H1 (cell line): ENCODE measurements at regions not wholly inside any gene's neighbourhood (a gene's known extent, or its start where the extent isn't known, plus 50 kb on each side); places are given as distances from the start of the nearest gene placed in this dataset.

Source experiments
- CTCF ChIA-PET: fragments of 300-600 bp; sonication (Branson Sonifier 250); formaldehyde crosslinking; loops from one replicate; lab custom pipeline; 2021; ENCODE audit not compliant: partially characterized antibody; lab: Charles Lee
- POLR2A ChIA-PET: fragments of 300-600 bp; sonication (Branson Sonifier 250); formaldehyde crosslinking; loops from one replicate; lab custom pipeline; 2021; ENCODE audit warnings: inconsistent platforms; ENCODE audit not compliant: partially characterized antibody; lab: Charles Lee
- DNase-seq, 2 experiments: peaks; one replicate each; pipeline versions ENCODE4 v3.0.0 to v3.0.0-alpha.2; 2010 to 2022; ENCODE audit warnings: low spot score in 2 of 2, low read depth in 1 of 2, mixed read lengths in 1 of 2
- FAIRE-seq: peaks from 2 replicates; lab custom pipeline; 2011; peaks lifted over from hg19 to GRCh38; lab: Jason Lieb, UNC
- H2AFZ ChIP-seq: 2 replicates; pipeline ENCODE4 v1.8.1; 2012; ENCODE audit warnings: low read length, inconsistent platforms
- H2AK5ac ChIP-seq: 2 replicates; pipeline ENCODE4 v1.6.1; 2013; ENCODE audit warnings: low read depth, low read length
- H2BK120ac ChIP-seq: replicated peaks from 2 replicates; pipeline ENCODE3; 2013; ENCODE audit warnings: low read depth, low read length, inconsistent platforms
- H2BK12ac ChIP-seq: 2 replicates; pipeline ENCODE4 v1.6.1; 2013; ENCODE audit warnings: low read depth, low read length
- H2BK15ac ChIP-seq: 2 replicates; pipeline ENCODE4 v1.6.1; 2013; ENCODE audit warnings: low read length
- H2BK20ac ChIP-seq: 2 replicates; pipeline ENCODE4 v1.6.1; 2013; ENCODE audit warnings: low read length
- H2BK5ac ChIP-seq: 2 replicates; pipeline ENCODE4 v1.6.1; 2013; ENCODE audit warnings: low read depth, low read length
- H3K14ac ChIP-seq: 2 replicates; pipeline ENCODE4 v1.6.1; 2013; ENCODE audit warnings: inconsistent platforms; ENCODE audit not compliant: insufficient read length
- H3K18ac ChIP-seq: 2 replicates; pipeline ENCODE4 v1.6.1; 2013; ENCODE audit warnings: low read length; ENCODE audit errors: extremely low read depth
- H3K23ac ChIP-seq: 2 replicates; pipeline ENCODE4 v1.6.1; 2013; ENCODE audit warnings: inconsistent platforms; ENCODE audit not compliant: insufficient read length
- H3K23me2 ChIP-seq: 2 replicates; pipeline ENCODE4 v1.6.1; 2013; ENCODE audit warnings: low read depth, low read length
- H3K27ac ChIP-seq: 2 replicates; pipeline ENCODE4 v1.6.1; 2011; ENCODE audit warnings: low read depth, low read length, inconsistent platforms
- H3K27me3 ChIP-seq, 4 experiments: replicated peaks in 1 of 4; 1 replicate in 1 of 4; 2 replicates in 3 of 4; pipeline versions ENCODE4 v1.6.1 to v1.8.1; 2011 to 2013; ENCODE audit warnings: low read length in 3 of 4, mild to moderate bottlenecking in 3 of 4, inconsistent platforms in 2 of 4, mixed read lengths in 2 of 4, moderate library complexity in 1 of 4; ENCODE audit not compliant: control insufficient read depth in 3 of 4, insufficient read depth in 3 of 4; ENCODE audit errors: extremely low read depth in 1 of 4
- H3K36me3 ChIP-seq, 4 experiments: 2 replicates each; pipeline versions ENCODE4 v1.6.1 to v1.8.1; 2011 to 2013; ENCODE audit warnings: mild to moderate bottlenecking in 4 of 4, low read length in 3 of 4, moderate library complexity in 2 of 4, control low read depth in 1 of 4, inconsistent platforms in 1 of 4; ENCODE audit not compliant: insufficient read depth in 4 of 4, control insufficient read depth in 2 of 4
- H3K4ac ChIP-seq: replicated peaks from 2 replicates; pipeline ENCODE3; 2013; ENCODE audit warnings: low read length, low read depth, mixed read lengths, inconsistent platforms; ENCODE audit not compliant: insufficient read length
- H3K4me1 ChIP-seq, 4 experiments: replicated peaks in 1 of 4; 1 replicate in 1 of 4; 2 replicates in 3 of 4; pipeline versions ENCODE4 v1.6.1 to v1.8.1; 2011 to 2013; ENCODE audit warnings: low read length in 3 of 4, inconsistent platforms in 2 of 4, mixed read lengths in 1 of 4; ENCODE audit not compliant: insufficient read depth in 4 of 4, control insufficient read depth in 3 of 4
- H3K4me2 ChIP-seq, 2 experiments: 2 replicates each; pipeline versions ENCODE4 v1.6.1 to v1.8.1; 2011 to 2013; ENCODE audit warnings: low read depth in 2 of 2, low read length in 2 of 2, control low read depth in 1 of 2, inconsistent platforms in 1 of 2, mild to moderate bottlenecking in 1 of 2; ENCODE audit not compliant: insufficient read depth in 1 of 2
- H3K4me3 ChIP-seq, 4 experiments: fragments of 200-600, 300-600 bp in 1 of 4; sonication (generic), shearing (Covaris generic), sonication (Bioruptor Twin) in 1 of 4; 2 replicates each; pipeline versions ENCODE4 v1.5.1 to v1.8.1; 2011 to 2016; ENCODE audit warnings: low read length in 4 of 4, low read depth in 3 of 4, control low read depth in 2 of 4, inconsistent platforms in 2 of 4, mild to moderate bottlenecking in 2 of 4, mixed read lengths in 1 of 4, moderate library complexity in 1 of 4; ENCODE audit not compliant: insufficient read depth in 2 of 4; ENCODE audit errors: extremely low read depth in 1 of 4
- H3K56ac ChIP-seq: replicated peaks from 2 replicates; pipeline ENCODE3; 2013; ENCODE audit warnings: low read depth, mild to moderate bottlenecking, mixed read lengths, low read length, inconsistent platforms; ENCODE audit not compliant: insufficient read length
- H3K79me1 ChIP-seq: 2 replicates; pipeline ENCODE4 v1.6.1; 2013; ENCODE audit warnings: low read depth, low read length, control low read depth
- H3K79me2 ChIP-seq, 2 experiments: 2 replicates each; pipeline versions ENCODE4 v1.6.1 to v1.8.1; 2012 to 2013; ENCODE audit warnings: low read length in 2 of 2, mild to moderate bottlenecking in 2 of 2, inconsistent platforms in 1 of 2; ENCODE audit not compliant: insufficient read depth in 2 of 2, control insufficient read depth in 1 of 2
- H3K9ac ChIP-seq, 4 experiments: replicated peaks in 1 of 4; 1 replicate in 1 of 4; 2 replicates in 3 of 4; pipeline versions ENCODE4 v1.6.1 to v1.8.1; 2011 to 2013; ENCODE audit warnings: low read depth in 3 of 4, low read length in 3 of 4, control low read depth in 2 of 4, mild to moderate bottlenecking in 2 of 4, moderate library complexity in 2 of 4, inconsistent platforms in 1 of 4; ENCODE audit errors: extremely low read depth in 1 of 4
- H3K9me3 ChIP-seq, 2 experiments: 2 replicates each; pipeline versions ENCODE4 v1.6.1 to v1.8.1; 2012 to 2013; ENCODE audit warnings: mild to moderate bottlenecking in 2 of 2, moderate library complexity in 2 of 2, control low read depth in 1 of 2, inconsistent platforms in 1 of 2, low read depth in 1 of 2, low read length in 1 of 2, mixed read lengths in 1 of 2; ENCODE audit not compliant: insufficient read depth in 2 of 2
- H4K20me1 ChIP-seq, 2 experiments: replicated peaks in 1 of 2; 2 replicates each; pipeline versions ENCODE3 to v1.8.1; 2011 to 2013; ENCODE audit warnings: inconsistent platforms in 2 of 2, low read length in 2 of 2, mild to moderate bottlenecking in 1 of 2; ENCODE audit not compliant: insufficient read depth in 2 of 2, control insufficient read depth in 1 of 2
- H4K5ac ChIP-seq: 2 replicates; pipeline ENCODE4 v1.6.1; 2013; ENCODE audit warnings: low read length, low read depth, mixed read lengths, inconsistent platforms; ENCODE audit not compliant: insufficient read length
- H4K8ac ChIP-seq: 2 replicates; pipeline ENCODE4 v1.8.0; 2013; ENCODE audit warnings: mild to moderate bottlenecking, moderate library complexity, low read length, inconsistent platforms; ENCODE audit not compliant: insufficient read depth; ENCODE audit errors: extremely low read depth
- H4K91ac ChIP-seq: replicated peaks from 2 replicates; pipeline ENCODE3; 2013; ENCODE audit warnings: low read length, mixed read lengths, inconsistent platforms; ENCODE audit not compliant: insufficient read length
- ATF2 ChIP-seq: IDR thresholded peaks from 2 replicates; pipeline ENCODE4 v1.6.1; 2012; ENCODE audit warnings: low read length, inconsistent platforms
- BRCA1 ChIP-seq: IDR thresholded peaks from 2 replicates; pipeline ENCODE4 v1.6.1; 2012; ENCODE audit warnings: low read depth, low read length, improper control_type of control experiment
- CREB1 ChIP-seq: IDR thresholded peaks from 2 replicates; pipeline ENCODE4 v1.6.1; 2012; ENCODE audit warnings: inconsistent platforms
- CTBP2 ChIP-seq: IDR thresholded peaks from 2 replicates; pipeline ENCODE4 v1.7.0; 2011; ENCODE audit warnings: borderline replicate concordance, mild to moderate bottlenecking, moderate library complexity, mixed read lengths, low read length; ENCODE audit not compliant: insufficient read depth, insufficient read length
- EZH2 ChIP-seq: fragments of 200-600 bp; sonication (generic); IDR thresholded peaks from 2 replicates; pipeline ENCODE4 v1.7.1; 2012; ENCODE audit warnings: low read depth, mild to moderate bottlenecking, moderate library complexity, low read length, inconsistent platforms; ENCODE audit not compliant: severe bottlenecking
- GTF2F1 ChIP-seq: IDR thresholded peaks from 2 replicates; pipeline ENCODE4 v1.6.1; 2012; ENCODE audit warnings: low read depth, low read length, improper control_type of control experiment, borderline replicate concordance
- HDAC6 ChIP-seq: IDR thresholded peaks from one replicate; pipeline ENCODE4 v1.7.1; 2012; ENCODE audit warnings: low read depth, mild to moderate bottlenecking, inconsistent platforms, low read length, moderate library complexity
- NANOG ChIP-seq: IDR thresholded peaks from 2 replicates; pipeline ENCODE4 v1.6.1; 2011; ENCODE audit warnings: low read length, low read depth, mild to moderate bottlenecking, inconsistent platforms; ENCODE audit not compliant: insufficient read depth, poor library complexity, severe bottlenecking
- NRF1 ChIP-seq: IDR thresholded peaks from 2 replicates; pipeline ENCODE4 v1.6.1; 2011; ENCODE audit warnings: mild to moderate bottlenecking, low read depth, low read length, improper control_type of control experiment
- RAD21 ChIP-seq, 2 experiments: IDR thresholded peaks in 1 of 2; conservative IDR thresholded peaks in 1 of 2; 2 replicates each; pipeline ENCODE4 v1.6.1; 2011; ENCODE audit warnings: low read depth in 2 of 2, low read length in 2 of 2, improper control_type of control experiment in 1 of 2, inconsistent platforms in 1 of 2, mild to moderate bottlenecking in 1 of 2, moderate library complexity in 1 of 2
- RBBP5 ChIP-seq: IDR thresholded peaks from 2 replicates; pipeline ENCODE4 v1.7.1; 2012; ENCODE audit warnings: low read depth, mild to moderate bottlenecking, inconsistent platforms, low read length, moderate library complexity, borderline replicate concordance
- WGBS, 2 experiments: shearing (Covaris generic) in 1 of 2; methylation state at CpG; one replicate each; pipeline versions ENCODE4 v1.1.6 to v1.1.7; 2013 to 2015; ENCODE audit warnings: low lambda C conversion rate in 2 of 2, mixed read lengths in 2 of 2, inconsistent platforms in 1 of 2, low coverage in 1 of 2, missing lambda C conversion rate in 1 of 2; ENCODE audit not compliant: insufficient replicate concordance in 2 of 2, insufficient coverage in 1 of 2, insufficient read length in 1 of 2; ENCODE audit errors: extremely low coverage in 1 of 2, missing lambda C conversion rate in 1 of 2; 5-methylcytosine and 5-hydroxymethylcytosine counted together

- no peaks in the 10 kb centered on the region for H3K79me1 ChIP-seq
- H2AK5ac ChIP-seq, result no peak overlapping the region
- no peaks in the 10 kb centered on the region; a peak in 1 of 4 replicates for H3K9me3 ChIP-seq
- H3K4ac ChIP-seq, result no peak overlapping the region
- H3K23ac ChIP-seq, result no peak overlapping the region
- no peaks in the 10 kb centered on the region for H3K27me3 ChIP-seq
- WGBS, 2 experiments, result 91% methylated on average over 2 of the region's 2 CpGs; no CpG with 5 or more reads in 1 of the 2 experiments
- ChIA-PET POLR2A (no interaction called here), CTCF (no interaction called here)
- H4K8ac ChIP-seq, result no peak overlapping the region
- H3K14ac ChIP-seq, result no peak overlapping the region
- H3K4me1 ChIP-seq, result no peaks in the 10 kb centered on the region
- no peak for DNase-seq
- H3K4me2 ChIP-seq, result no peak overlapping the region
- H3K79me2 ChIP-seq, result no peaks in the 10 kb centered on the region
- no peak overlapping the region for H4K91ac ChIP-seq
- no peak overlapping the region for H3K9ac ChIP-seq
- H4K20me1 ChIP-seq, result no peaks in the 10 kb centered on the region
- H3K4me3 ChIP-seq, result no peak overlapping the region
- H3K56ac ChIP-seq, result no peak overlapping the region
- no peak overlapping the region for H2BK20ac ChIP-seq
- H3K27ac ChIP-seq, result no peak overlapping the region
- no peak overlapping the region for H2BK12ac ChIP-seq
- no peak overlapping the region for H2BK5ac ChIP-seq
- H3K36me3 ChIP-seq, result no peaks in the 10 kb centered on the region
- no peak overlapping the region for H2AFZ ChIP-seq
- no peak overlapping the region for H3K18ac ChIP-seq
- H2BK15ac ChIP-seq, result no peak overlapping the region
- no peak overlapping the region for H2BK120ac ChIP-seq
- FAIRE-seq, result no peak
- no peak overlapping the region for H4K5ac ChIP-seq
- H3K23me2 ChIP-seq, result no peaks in the 10 kb centered on the region
- TF ChIP-seq RAD21 (IDR thresholded peaks at IDR 0.05 in 1 of 2, conservative IDR thresholded peaks at IDR 0.05 in 1 of 2; ENCODE audit: low read depth in 2 of 2, low read length in 2 of 2), result no peak
- no peak for TF ChIP-seq RBBP5
- TF ChIP-seq BRCA1, result no peak
- TF ChIP-seq GTF2F1, result no peak
- TF ChIP-seq NRF1, result no peak
- TF ChIP-seq EZH2, result no peak
- no peak for TF ChIP-seq HDAC6
- TF ChIP-seq NANOG, result no peak
- no peak for TF ChIP-seq ATF2
- TF ChIP-seq CREB1, result no peak
- no peak for TF ChIP-seq CTBP2
Measured at GRCh38 chr13:63381078-63381859, 1965.6 kb upstream of the PCDH20 start.
